T-helper 1 cell (primary cell): ENCODE measurements at regions not wholly inside any gene's neighbourhood (a gene's known extent, or its start where the extent isn't known, plus 50 kb on each side); places are given as distances from the start of the nearest gene placed in this dataset.
"Not testable (repeated sequence)": the region's sequence is repeated elsewhere in the genome, so short reads cannot be mapped to it uniquely, and the experiment has no call there.

Experiments used
- DNase-seq, 5 donors: peaks; one replicate each; pipeline ENCODE4 v3.0.0-alpha.2; 2012 to 2020

GRCh38 chr11:23570828-23571227 is 710.6 kb upstream of the CCDC179 start:
- DNase-seq: no peak

- DNase-seq: no peak
These were observed 713.2 kb upstream of the CCDC179 start for GRCh38 chr11:23573429-23573828.

- DNase-seq: no peak
These were observed 713.9 kb upstream of the CCDC179 start for GRCh38 chr11:23574149-23574548.

GRCh38 chr11:23577296-23577695 is 717.0 kb upstream of the CCDC179 start:
- DNase-seq: no peak

- DNase-seq: no peak
These were observed 725.3 kb upstream of the CCDC179 start for GRCh38 chr11:23585416-23586104.

GRCh38 chr11:23586173-23586572 is 725.9 kb upstream of the CCDC179 start:
- DNase-seq: no peak

- no peak for DNase-seq
These were observed 730.5 kb upstream of the CCDC179 start for GRCh38 chr11:23590596-23591308.

GRCh38 chr11:23594755-23595154 is 734.5 kb upstream of the CCDC179 start:
- DNase-seq: no peak

GRCh38 chr11:23604966-23605365 is 744.7 kb upstream of the CCDC179 start:
- DNase-seq: no peak

GRCh38 chr11:23606191-23606590 is 745.9 kb upstream of the CCDC179 start:
- no peak for DNase-seq

- DNase-seq: no peak
These were observed 751.5 kb upstream of the CCDC179 start for GRCh38 chr11:23611726-23612125.

- DNase-seq: no peak
These were observed 760.3 kb upstream of the CCDC179 start for GRCh38 chr11:23620617-23621016.

GRCh38 chr11:23632293-23632692 is 772.0 kb upstream of the CCDC179 start:
- DNase-seq: no peak

GRCh38 chr11:23644443-23644842 is 784.2 kb upstream of the CCDC179 start:
- DNase-seq: no peak

GRCh38 chr11:23652336-23652735 is 792.1 kb upstream of the CCDC179 start:
- not testable (repeated sequence) for DNase-seq

- no peak for DNase-seq
These were observed 792.9 kb upstream of the CCDC179 start for GRCh38 chr11:23653071-23653675.

- no peak for DNase-seq
These were observed 808.0 kb upstream of the CCDC179 start for GRCh38 chr11:23668324-23668723.

- DNase-seq: no peak
These were observed 813.1 kb upstream of the CCDC179 start for GRCh38 chr11:23673366-23673765.

- no peak for DNase-seq
These were observed 814.6 kb upstream of the CCDC179 start for GRCh38 chr11:23674866-23675265.

- DNase-seq: no peak
These were observed 817.8 kb upstream of the LUZP2 start for GRCh38 chr11:23679041-23679440.

GRCh38 chr11:23679981-23680380 is 816.9 kb upstream of the LUZP2 start:
- no peak for DNase-seq

- DNase-seq: no peak
These were observed 816.2 kb upstream of the LUZP2 start for GRCh38 chr11:23680488-23681230.

- no peak for DNase-seq
These were observed 812.2 kb upstream of the LUZP2 start for GRCh38 chr11:23684701-23685100.
